Gastrocnemius medialis (tissue), 4 donors: ENCODE measurements at regions not wholly inside any gene's neighbourhood (a gene's known extent, or its start where the extent isn't known, plus 50 kb on each side); places are given as distances from the start of the nearest gene placed in this dataset.

ENCODE experiments used
- ATAC-seq, 2 donors: fragments of 150-250 bp; one replicate each; pipeline ENCODE4 v1.9.1; 2016
- DNase-seq, 2 donors: peaks; one replicate each; pipeline ENCODE4 v3.0.0-alpha.2; 2019
- H3K27ac ChIP-seq, 4 donors: fragments of 200-600 bp; sonication (generic); 1 replicate in 1 of 4; 2 replicates in 3 of 4; pipeline ENCODE4 v1.5.1; 2016 to 2018; ENCODE audit warnings: mild to moderate bottlenecking in 2 of 4, moderate library complexity in 1 of 4
- H3K27me3 ChIP-seq, 3 donors: fragments of 200-600 bp; sonication (generic) in 2 of 3; 1 replicate in 1 of 3; 2 replicates in 2 of 3; pipeline versions ENCODE4 v1.5.1 to v1.6.0; 2016 to 2019; ENCODE audit warnings: mild to moderate bottlenecking in 1 of 3, moderate library complexity in 1 of 3
- H3K36me3 ChIP-seq, 2 donors: fragments of 200-600 bp; sonication (generic) in 1 of 2; one replicate each; pipeline ENCODE4 v1.5.1; 2017 to 2018
- H3K4me1 ChIP-seq, 2 donors: fragments of 200-600 bp; sonication (generic) in 1 of 2; one replicate each; pipeline ENCODE4 v1.5.1; 2016 to 2017; ENCODE audit warnings: mild to moderate bottlenecking in 2 of 2
- H3K4me3 ChIP-seq, 4 donors: fragments of 200-600 bp; sonication (generic) in 3 of 4; 1 replicate in 1 of 4; 2 replicates in 3 of 4; pipeline ENCODE4 v1.5.1; 2016 to 2019; ENCODE audit warnings: mild to moderate bottlenecking in 2 of 4
- H3K9me3 ChIP-seq, 3 donors: fragments of 200-600 bp; sonication (generic) in 2 of 3; 1 replicate in 1 of 3; 2 replicates in 2 of 3; pipeline ENCODE4 v1.5.1; 2016 to 2019
- CTCF ChIP-seq, 5 experiments: fragments of 450-650 bp in 3 of 5; fragments of 200-600 bp in 2 of 5; sonication (generic) in 2 of 5; IDR thresholded peaks in 4 of 5; conservative IDR thresholded peaks in 1 of 5; 1 replicate in 4 of 5; 2 replicates in 1 of 5; pipeline ENCODE4 v1.5.1; 2016 to 2019; ENCODE audit warnings: antibody characterized with exemption in 5 of 5, mild to moderate bottlenecking in 3 of 5, moderate library complexity in 3 of 5
- POLR2A ChIP-seq, 2 donors: fragments of 450-650 bp; IDR thresholded peaks; one replicate each; pipeline ENCODE4 v1.6.1; 2017; ENCODE audit warnings: antibody characterized with exemption in 2 of 2, mild to moderate bottlenecking in 2 of 2, moderate library complexity in 2 of 2
- in situ Hi-C, 4 donors: fragments of 200-750 bp; cut with MboI; loops; one replicate each; pipeline versions ENCODE4 v1.15.0 to v1.8.0; 2017; ENCODE audit warnings: low sequenced_read_pairs in 4 of 4
- intact Hi-C: fragments of 100-400 bp; cut with DNase I; formaldehyde crosslinking; loops from one replicate; pipeline ENCODE4 v1.15.1; 2023; ENCODE audit warnings: low total_unique reads

GRCh38 chr18:51857989-51858388 is 482.0 kb upstream of the DCC start:
- TF ChIP-seq POLR2A (IDR thresholded peaks at IDR 0.05), result no peak
- Histone ChIP-seq H3K27ac (no peak overlapping the region), H3K27me3 (no peaks in the 10 kb centered on the region), H3K36me3 (no peaks in the 10 kb centered on the region), H3K4me1 (no peaks in the 10 kb centered on the region), H3K4me3 (no peak overlapping the region), H3K9me3 (no peaks in the 10 kb centered on the region)
- no peak for DNase-seq
- intact Hi-C loops, result no loop called here
- in situ Hi-C loops, result no loop called here
- no peak for ATAC-seq

GRCh38 chr18:51861046-51861445 is 479.0 kb upstream of the DCC start:
- ATAC-seq (no peak), DNase-seq (no peak)
- H3K27ac ChIP-seq, result no peak overlapping the region
- TF ChIP-seq CTCF (IDR thresholded peaks at IDR 0.05 in 4 of 5, conservative IDR thresholded peaks at IDR 0.05 in 1 of 5) (no peak), POLR2A (IDR thresholded peaks at IDR 0.05) (no peak)
- in situ Hi-C loops (no loop called here), intact Hi-C loops (no loop called here)
- H3K36me3 ChIP-seq, result no peaks in the 10 kb centered on the region
- H3K27me3 ChIP-seq, result no peaks in the 10 kb centered on the region
- no peaks in the 10 kb centered on the region for H3K9me3 ChIP-seq
- H3K4me3 ChIP-seq, result no peak overlapping the region
- H3K4me1 ChIP-seq, result no peaks in the 10 kb centered on the region

- intact Hi-C loops, result no loop called here
- Histone ChIP-seq H3K4me1 (no peaks in the 10 kb centered on the region), H3K27ac (no peak overlapping the region), H3K4me3 (no peak overlapping the region), H3K36me3 (no peaks in the 10 kb centered on the region), H3K9me3 (no peaks in the 10 kb centered on the region), H3K27me3 (no peaks in the 10 kb centered on the region)
- ATAC-seq (no peak), DNase-seq (no peak)
- in situ Hi-C loops, result no loop called here
- TF ChIP-seq POLR2A (IDR thresholded peaks at IDR 0.05) (no peak), CTCF (IDR thresholded peaks at IDR 0.05 in 4 of 5, conservative IDR thresholded peaks at IDR 0.05 in 1 of 5) (no peak)
Measured at GRCh38 chr18:51862051-51862715, 477.8 kb upstream of the DCC start.

- Histone ChIP-seq H3K27ac (no peak overlapping the region), H3K9me3 (no peaks in the 10 kb centered on the region), H3K27me3 (no peaks in the 10 kb centered on the region), H3K4me1 (no peaks in the 10 kb centered on the region), H3K4me3 (no peak overlapping the region), H3K36me3 (no peaks in the 10 kb centered on the region)
- intact Hi-C loops, result no loop called here
- in situ Hi-C loops, result no loop called here
- TF ChIP-seq POLR2A (IDR thresholded peaks at IDR 0.05) (no peak), CTCF (IDR thresholded peaks at IDR 0.05 in 4 of 5, conservative IDR thresholded peaks at IDR 0.05 in 1 of 5) (no peak)
- ATAC-seq, result no peak
- no peak for DNase-seq
Measured at GRCh38 chr18:51864219-51864965, 475.6 kb upstream of the DCC start.

GRCh38 chr18:51865538-51865937 is 474.5 kb upstream of the DCC start:
- intact Hi-C loops, result no loop called here
- no peaks in the 10 kb centered on the region for H3K9me3 ChIP-seq
- in situ Hi-C loops, result no loop called here
- no peak overlapping the region for H3K27ac ChIP-seq
- no peak for TF ChIP-seq POLR2A (IDR thresholded peaks at IDR 0.05)
- no peak for TF ChIP-seq CTCF (IDR thresholded peaks at IDR 0.05 in 4 of 5, conservative IDR thresholded peaks at IDR 0.05 in 1 of 5)
- DNase-seq (no peak), ATAC-seq (no peak)
- H3K27me3 ChIP-seq, result no peaks in the 10 kb centered on the region
- no peaks in the 10 kb centered on the region for H3K36me3 ChIP-seq
- no peak overlapping the region for H3K4me3 ChIP-seq
- no peaks in the 10 kb centered on the region for H3K4me1 ChIP-seq
